IPS DF 6.9 (cell line): ENCODE measurements at regions not wholly inside any gene's neighbourhood (a gene's known extent, or its start where the extent isn't known, plus 50 kb on each side); places are given as distances from the start of the nearest gene placed in this dataset.

ENCODE experiments used
- DNase-seq: peaks from one replicate; pipeline ENCODE4 v3.0.0-alpha.2; 2013; ENCODE audit warnings: low read depth, low spot score
- H3K27ac ChIP-seq: one replicate; pipeline ENCODE4 v1.5.1; 2013; ENCODE audit warnings: low read length, control low read depth
- H3K27me3 ChIP-seq: 2 replicates; pipeline ENCODE4 v1.6.1; 2013; ENCODE audit warnings: mild to moderate bottlenecking, low read length; ENCODE audit not compliant: control insufficient read depth, insufficient read depth
- H3K36me3 ChIP-seq: 2 replicates; pipeline ENCODE4 v1.6.1; 2013; ENCODE audit warnings: low read length; ENCODE audit not compliant: control insufficient read depth, insufficient read depth
- H3K4me1 ChIP-seq: 2 replicates; pipeline ENCODE4 v1.6.1; 2013; ENCODE audit warnings: low read length; ENCODE audit not compliant: control insufficient read depth, insufficient read depth
- H3K4me3 ChIP-seq: 2 replicates; pipeline ENCODE4 v1.5.1; 2013; ENCODE audit warnings: mild to moderate bottlenecking, low read length
- H3K9me3 ChIP-seq: 2 replicates; pipeline ENCODE4 v1.6.1; 2013; ENCODE audit warnings: low read length, inconsistent platforms; ENCODE audit not compliant: control insufficient read depth, insufficient read depth
- WGBS: extraction: QIAGEN DNeasy Blood & Tissue Kit; methylation state at CpG from one replicate; pipeline ENCODE4 v1.1.7; 2013; ENCODE audit warnings: mixed read lengths, missing lambda C conversion rate; ENCODE audit not compliant: insufficient read length, insufficient coverage; 5-methylcytosine and 5-hydroxymethylcytosine counted together

DNA sequence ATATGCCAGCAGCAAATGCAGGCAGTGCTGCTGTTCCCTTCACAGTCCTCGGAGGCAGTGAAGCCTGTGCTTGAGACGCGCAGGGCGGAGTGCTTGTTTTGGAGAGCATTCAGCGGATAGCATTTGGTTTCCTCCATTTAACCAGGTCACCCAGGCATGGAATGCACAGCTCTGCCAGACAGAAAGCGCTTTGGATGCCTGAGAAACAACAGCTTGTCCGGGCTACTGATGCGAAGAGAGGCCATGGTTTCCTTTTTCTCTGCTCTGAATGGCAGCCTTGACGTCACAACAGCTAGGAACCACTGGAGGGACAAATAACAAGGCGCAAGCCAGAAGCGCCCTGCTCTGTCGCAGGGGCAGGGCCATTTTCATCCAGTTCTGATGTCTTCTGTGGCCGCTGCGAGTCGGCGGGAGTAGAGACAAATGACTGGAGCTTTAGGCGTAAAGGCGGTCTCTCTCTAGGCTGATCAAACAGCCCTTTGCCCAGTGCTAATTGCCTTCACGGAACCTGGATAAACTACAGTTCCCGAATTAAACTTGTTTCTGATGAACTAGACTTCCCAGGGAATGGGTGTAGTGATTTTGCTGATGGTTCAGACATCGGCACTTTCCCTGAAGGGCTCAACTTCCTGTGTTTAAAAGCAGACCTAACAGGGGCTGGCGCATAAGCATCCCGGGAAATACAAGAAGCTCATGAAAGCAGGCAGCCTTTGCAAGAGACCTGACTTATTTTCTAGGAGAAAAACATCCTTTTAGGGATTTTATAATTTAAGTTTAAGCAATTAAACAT lies 187.6 kb upstream of the KLF14 start:
- WGBS: no CpG with 5 or more reads among the region's 23 CpGs
- no peak for DNase-seq
- Histone ChIP-seq H3K27ac (no peak overlapping the region), H3K9me3 (no peaks in the 10 kb centered on the region), H3K4me1 (peaks cover 6% of the 10 kb centered on the region; the same call in 1 of the 2 replicates), H3K27me3 (no peaks in the 10 kb centered on the region), H3K36me3 (no peaks in the 10 kb centered on the region; the same call in 1 of the 2 replicates), H3K4me3 (no peak overlapping the region; the same call in 1 of the 2 replicates)

DNA sequence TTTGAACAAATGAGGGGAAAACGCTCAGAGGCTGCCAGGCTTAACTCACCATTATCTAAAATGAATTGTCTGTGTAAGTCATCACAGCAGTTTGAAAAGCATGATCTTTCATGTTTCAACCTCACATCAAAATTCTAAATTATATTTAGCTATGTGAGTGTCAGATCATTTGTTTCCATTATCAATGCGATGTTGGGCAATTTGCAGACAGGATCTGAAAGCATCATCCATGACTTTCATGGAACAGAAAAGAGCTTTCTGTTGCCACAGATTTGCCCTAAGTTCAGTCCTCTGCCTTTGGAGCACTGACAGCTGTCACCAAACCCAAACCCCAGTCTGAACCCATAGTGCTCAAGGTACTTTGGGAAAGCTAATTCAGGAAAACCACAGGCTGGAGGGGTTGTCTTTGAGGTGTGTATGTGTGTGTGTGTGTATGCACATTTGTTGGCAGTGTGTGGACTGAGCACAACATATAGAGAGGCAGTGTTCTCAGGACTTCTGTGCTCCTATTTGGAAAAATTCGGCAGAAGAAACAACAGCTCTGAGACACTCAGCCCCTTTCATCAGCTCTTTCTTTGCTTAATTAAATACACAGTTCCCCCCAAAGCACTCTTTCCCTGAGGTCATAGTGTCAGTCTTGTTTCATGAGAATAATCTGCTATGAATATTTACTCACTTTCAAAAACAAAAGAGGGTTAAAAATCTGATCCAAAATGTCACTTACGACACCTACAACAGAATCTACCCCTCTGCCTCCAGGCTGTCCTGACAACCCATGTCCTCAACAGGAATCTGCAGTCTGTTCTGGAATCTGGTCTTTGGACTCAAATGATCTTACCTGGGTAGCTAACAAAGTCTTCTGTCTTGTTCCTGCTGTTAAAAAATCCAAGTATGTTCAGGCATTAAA lies 188.5 kb upstream of the KLF14 start:
- Histone ChIP-seq H3K36me3 (no peaks in the 10 kb centered on the region; the same call in 1 of the 2 replicates), H3K27me3 (no peaks in the 10 kb centered on the region), H3K9me3 (no peaks in the 10 kb centered on the region), H3K27ac (no peak overlapping the region), H3K4me3 (no peak overlapping the region), H3K4me1 (peaks cover 6% of the 10 kb centered on the region; the same call in 1 of the 2 replicates)
- WGBS: no CpG with 5 or more reads among the region's 4 CpGs
- no peak for DNase-seq

DNA sequence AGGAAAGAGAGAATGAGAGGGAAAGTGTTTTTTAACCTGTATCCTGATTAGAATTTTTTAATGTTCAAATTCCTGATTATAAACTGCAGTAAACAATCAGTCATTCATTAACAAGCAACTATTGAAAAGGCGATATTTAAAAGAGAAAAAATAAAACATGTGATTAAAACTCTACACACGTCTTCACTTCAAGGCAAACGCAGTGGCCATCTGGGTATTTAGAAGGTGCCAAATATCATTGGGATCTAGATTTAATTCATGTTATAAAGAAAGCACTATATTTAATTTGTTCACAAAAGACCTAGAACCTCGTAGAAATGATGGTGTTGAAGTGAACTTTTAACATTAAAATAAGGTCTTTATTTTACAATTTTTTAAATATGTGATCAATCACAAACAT lies 189.4 kb upstream of the KLF14 start:
- no peak for DNase-seq
- Histone ChIP-seq H3K27ac (no peak overlapping the region), H3K9me3 (no peaks in the 10 kb centered on the region), H3K4me1 (peaks cover 6% of the 10 kb centered on the region; the same call in 1 of the 2 replicates), H3K4me3 (no peak overlapping the region), H3K27me3 (no peaks in the 10 kb centered on the region), H3K36me3 (no peaks in the 10 kb centered on the region; the same call in 1 of the 2 replicates)
- no CpG with 5 or more reads among the region's 4 CpGs for WGBS

DNA sequence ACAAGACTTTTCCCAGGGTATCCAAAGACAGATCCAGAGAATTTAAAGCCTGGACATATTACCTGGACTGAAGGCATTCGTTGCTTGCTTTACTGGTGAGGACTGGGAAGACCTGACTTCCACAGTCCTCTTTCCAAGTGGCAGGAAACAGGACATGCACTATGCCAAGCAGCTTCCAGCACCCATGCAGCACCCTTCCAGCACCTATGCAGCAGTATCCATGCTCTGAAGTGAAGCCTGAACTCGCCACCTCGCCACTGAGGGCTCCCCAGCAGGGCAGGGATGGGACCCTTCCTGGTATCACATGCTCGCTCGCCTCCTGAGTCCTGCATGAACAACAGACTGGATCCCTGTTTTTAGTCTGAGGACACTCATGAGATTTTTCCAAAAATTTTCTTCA lies 189.9 kb upstream of the KLF14 start:
- Histone ChIP-seq H3K27me3 (no peaks in the 10 kb centered on the region), H3K4me3 (no peak overlapping the region), H3K4me1 (peaks cover 6% of the 10 kb centered on the region; the same call in 1 of the 2 replicates), H3K36me3 (no peaks in the 10 kb centered on the region; the same call in 1 of the 2 replicates), H3K27ac (no peak overlapping the region), H3K9me3 (no peaks in the 10 kb centered on the region)
- no peak for DNase-seq
- WGBS: no CpG with 5 or more reads among the region's 5 CpGs

DNA sequence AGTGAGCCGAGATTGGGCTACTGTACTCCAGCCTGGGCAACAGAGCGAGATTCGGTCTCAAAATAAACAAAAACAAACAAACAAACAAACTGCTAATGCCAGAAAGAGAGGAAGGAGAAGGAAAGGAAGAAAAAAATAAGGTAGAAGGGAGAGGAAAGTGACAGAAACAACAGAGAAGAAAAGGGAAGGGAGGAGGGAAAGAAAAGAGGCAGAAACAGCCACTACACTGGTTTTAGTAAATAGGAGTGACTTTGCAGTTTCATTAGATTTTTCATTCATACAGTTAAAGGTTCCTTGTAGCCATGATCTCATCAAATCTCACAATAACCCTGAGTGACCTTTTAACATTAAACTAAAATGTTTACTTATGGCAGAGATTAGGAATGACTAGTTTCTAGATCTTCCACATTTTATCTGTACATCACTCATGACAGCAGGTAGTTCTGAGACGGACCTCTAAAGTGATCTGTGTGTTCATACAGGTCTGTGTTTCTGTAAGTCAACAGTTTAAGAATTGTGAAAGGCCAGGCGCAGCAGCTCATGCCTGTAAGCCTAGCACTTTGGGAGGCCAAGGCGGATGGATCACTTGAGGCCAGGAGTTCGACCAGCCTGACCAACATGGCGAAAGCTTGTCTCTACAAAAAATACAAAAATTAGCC lies 191.3 kb upstream of the KLF14 start:
- H3K27ac ChIP-seq: no peak overlapping the region
- H3K4me3 ChIP-seq: no peak overlapping the region
- no peaks in the 10 kb centered on the region for H3K27me3 ChIP-seq
- peaks cover 6% of the 10 kb centered on the region; the same call in 1 of the 2 replicates for H3K4me1 ChIP-seq
- no peaks in the 10 kb centered on the region for H3K36me3 ChIP-seq
- no CpG with 5 or more reads among the region's 8 CpGs for WGBS
- H3K9me3 ChIP-seq: no peaks in the 10 kb centered on the region
- no peak for DNase-seq

DNA sequence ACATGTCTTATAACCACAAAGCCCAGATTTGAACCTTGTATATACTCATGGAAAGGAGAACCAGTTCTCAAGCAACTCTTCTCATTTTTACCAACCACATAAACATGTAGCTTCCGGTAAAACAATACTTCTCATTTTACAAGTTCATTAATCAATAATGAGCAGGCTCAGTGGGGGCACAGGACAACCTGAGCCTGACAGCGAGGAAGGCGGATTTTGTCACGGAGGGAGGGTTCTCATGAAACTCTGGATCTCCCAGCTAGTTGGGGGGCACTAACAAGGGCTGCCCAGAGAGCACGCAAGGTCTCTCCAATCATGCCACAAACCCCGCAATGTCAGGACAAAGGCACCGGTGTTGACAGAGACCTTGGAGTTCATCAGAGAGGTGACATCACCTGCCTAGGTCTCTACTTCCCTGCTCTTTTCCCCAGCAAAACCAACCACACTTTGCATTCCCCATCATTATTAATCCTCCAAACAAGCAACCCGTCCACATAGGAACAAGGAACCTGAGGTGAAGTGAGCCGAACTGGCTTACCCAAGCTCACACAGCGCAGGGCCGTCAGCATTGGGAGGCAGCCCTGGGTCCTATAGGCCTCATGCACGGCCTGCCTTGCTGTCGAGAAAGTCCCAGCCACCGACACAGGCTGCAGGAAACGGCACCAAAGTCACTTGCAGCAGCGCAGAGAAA lies 192.1 kb upstream of the KLF14 start:
- Histone ChIP-seq H3K9me3 (no peaks in the 10 kb centered on the region), H3K27me3 (no peaks in the 10 kb centered on the region), H3K4me1 (peaks cover 6% of the 10 kb centered on the region; the same call in 1 of the 2 replicates), H3K27ac (no peak overlapping the region), H3K36me3 (no peaks in the 10 kb centered on the region), H3K4me3 (no peak overlapping the region)
- no CpG with 5 or more reads among the region's 16 CpGs for WGBS
- DNase-seq: no peak

DNA sequence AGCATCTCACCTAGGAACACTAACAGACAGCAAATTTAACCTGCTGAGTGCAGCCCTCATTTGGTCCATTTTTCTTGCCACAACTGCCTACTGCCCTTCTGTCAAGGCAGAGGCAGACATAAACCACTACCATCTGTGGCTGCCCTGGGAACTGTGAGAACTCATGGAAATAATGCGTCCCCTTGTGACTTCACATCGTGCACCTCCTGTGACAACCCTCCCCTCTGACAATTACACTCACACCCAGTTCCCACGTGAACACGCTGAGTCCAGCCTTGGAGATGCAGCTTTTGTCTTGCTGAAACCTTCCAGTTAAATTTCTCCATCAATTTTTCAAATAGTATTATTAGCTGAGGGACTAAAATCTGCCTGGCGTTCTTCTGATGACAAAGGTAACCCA lies 193.1 kb upstream of the KLF14 start:
- H3K4me1 ChIP-seq: no peaks in the 10 kb centered on the region
- no CpG with 5 or more reads among the region's 5 CpGs for WGBS

DNA sequence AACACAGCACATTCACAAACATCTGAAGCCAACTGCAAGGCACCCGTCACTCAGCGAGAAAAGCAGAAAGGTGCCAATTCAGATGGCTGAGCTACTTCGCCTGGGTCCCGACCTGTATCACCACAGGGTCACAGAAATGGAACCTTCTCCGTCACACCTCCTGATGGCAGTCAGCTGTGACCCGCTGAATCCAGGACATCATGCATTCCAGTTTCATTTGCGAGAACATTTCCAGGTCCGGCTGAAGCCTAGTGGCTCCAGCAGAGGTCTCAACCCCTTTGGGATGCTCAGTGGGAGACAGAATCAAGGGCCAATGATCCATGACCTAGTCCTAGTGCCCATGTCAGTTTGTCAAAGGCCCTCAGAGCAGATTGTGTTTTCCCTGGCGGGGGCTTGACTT lies 193.6 kb upstream of the KLF14 start:
- no peaks in the 10 kb centered on the region for H3K4me1 ChIP-seq
- H3K9me3 ChIP-seq: no peaks in the 10 kb centered on the region
- H3K27ac ChIP-seq: no peak overlapping the region
- no peaks in the 10 kb centered on the region for H3K36me3 ChIP-seq
- H3K27me3 ChIP-seq: no peaks in the 10 kb centered on the region
- no CpG with 5 or more reads among the region's 9 CpGs for WGBS
- no peak overlapping the region for H3K4me3 ChIP-seq
- no peak for DNase-seq

More for the DNA sequence above, 193.1 kb upstream of the KLF14 start:
- Histone ChIP-seq H3K27me3 (no peaks in the 10 kb centered on the region), H3K36me3 (no peaks in the 10 kb centered on the region), H3K9me3 (no peaks in the 10 kb centered on the region), H3K27ac (no peak overlapping the region), H3K4me3 (no peak overlapping the region)
- DNase-seq: no peak

DNA sequence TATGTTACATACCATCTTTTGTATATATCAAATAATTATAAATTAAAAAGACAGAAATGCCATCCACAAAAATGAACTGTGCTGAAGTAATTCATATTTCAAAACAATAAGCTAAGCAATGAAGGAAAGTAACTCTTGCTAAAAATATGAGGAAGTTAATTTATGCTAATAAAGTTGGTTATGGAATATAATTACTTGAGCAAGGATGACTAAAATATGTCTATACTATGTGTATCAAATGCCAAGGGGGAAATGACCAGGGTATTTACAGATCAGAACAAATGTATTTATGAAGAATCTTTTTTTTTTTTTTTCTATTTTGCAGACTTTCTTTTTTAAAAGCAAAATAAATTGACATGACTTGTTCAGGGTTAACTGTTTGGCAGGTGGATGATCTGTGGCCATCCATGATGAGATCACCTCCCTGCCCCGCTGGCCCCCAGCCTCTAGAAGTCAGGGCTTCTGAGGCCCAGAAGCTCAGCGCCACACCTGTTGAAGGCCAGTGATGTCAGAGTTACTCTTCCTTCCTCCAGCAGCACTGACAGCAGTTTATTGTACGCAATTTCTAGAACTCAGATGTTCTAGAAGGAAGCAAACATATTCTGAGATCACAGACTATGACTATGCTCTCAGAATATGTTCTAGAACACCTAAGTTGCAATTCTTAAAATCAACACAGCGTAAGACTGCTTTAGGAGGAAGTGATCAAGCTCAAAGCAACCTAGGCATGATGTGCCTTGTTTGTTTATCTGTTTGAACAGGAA lies 196.1 kb upstream of the KLF14 start:
- DNase-seq: no peak
- no peaks in the 10 kb centered on the region for H3K9me3 ChIP-seq
- no peak overlapping the region for H3K27ac ChIP-seq
- H3K27me3 ChIP-seq: no peaks in the 10 kb centered on the region
- H3K4me1 ChIP-seq: no peaks in the 10 kb centered on the region
- no peaks in the 10 kb centered on the region for H3K36me3 ChIP-seq
- no CpG with 5 or more reads among the region's 4 CpGs for WGBS
- no peak overlapping the region for H3K4me3 ChIP-seq
